SK-N-SH treated with all-trans-retinoic acid at 6 μM for 48 hours (cell line): ENCODE measurements at regions not wholly inside any gene's neighbourhood (a gene's known extent, or its start where the extent isn't known, plus 50 kb on each side); places are given as distances from the start of the nearest gene placed in this dataset.

ENCODE experiments used
- ARNTL ChIP-seq: fragments of 450-650 bp; formaldehyde crosslinking; IDR thresholded peaks from 2 replicates; pipeline ENCODE4 v1.5.0; 2020; ENCODE audit warnings: low read depth, mild to moderate bottlenecking, moderate library complexity, borderline replicate concordance
- ESRRG ChIP-seq: fragments of 250-450 bp; sonication (Bioruptor Pico); IDR thresholded peaks from 2 replicates; pipeline ENCODE4 v1.6.1; 2021; ENCODE audit warnings: mild to moderate bottlenecking
- GLIS3 ChIP-seq: fragments of 250-450 bp; sonication (Bioruptor Pico); IDR thresholded peaks from 2 replicates; pipeline ENCODE4 v1.5.0; 2020; ENCODE audit warnings: mild to moderate bottlenecking, moderate library complexity
- POU6F1 ChIP-seq: fragments of 250-450 bp; sonication (Bioruptor Pico); IDR thresholded peaks from 2 replicates; pipeline ENCODE4 v1.8.0; 2021; ENCODE audit warnings: low read depth, mild to moderate bottlenecking, moderate library complexity, borderline replicate concordance
- TCF4 ChIP-seq: fragments of 250-450 bp; sonication (Bioruptor Pico); IDR thresholded peaks from 2 replicates; pipeline ENCODE4 v1.8.0; 2021; ENCODE audit warnings: mild to moderate bottlenecking, moderate library complexity, borderline replicate concordance
- ZFP3 ChIP-seq: fragments of 250-450 bp; sonication (Bioruptor Pico); IDR thresholded peaks from 2 replicates; pipeline ENCODE4 v1.5.0; 2020; ENCODE audit warnings: mild to moderate bottlenecking, moderate library complexity
- ZFP30 ChIP-seq: fragments of 450-650 bp; formaldehyde crosslinking; IDR thresholded peaks from 2 replicates; pipeline ENCODE4 v1.5.0; 2022; ENCODE audit warnings: mild to moderate bottlenecking, moderate library complexity
- ZNF565 ChIP-seq: fragments of 450-650 bp; formaldehyde crosslinking; conservative IDR thresholded peaks from 2 replicates; pipeline ENCODE4 v1.5.0; 2020; ENCODE audit warnings: low read depth, mild to moderate bottlenecking, moderate library complexity

DNA sequence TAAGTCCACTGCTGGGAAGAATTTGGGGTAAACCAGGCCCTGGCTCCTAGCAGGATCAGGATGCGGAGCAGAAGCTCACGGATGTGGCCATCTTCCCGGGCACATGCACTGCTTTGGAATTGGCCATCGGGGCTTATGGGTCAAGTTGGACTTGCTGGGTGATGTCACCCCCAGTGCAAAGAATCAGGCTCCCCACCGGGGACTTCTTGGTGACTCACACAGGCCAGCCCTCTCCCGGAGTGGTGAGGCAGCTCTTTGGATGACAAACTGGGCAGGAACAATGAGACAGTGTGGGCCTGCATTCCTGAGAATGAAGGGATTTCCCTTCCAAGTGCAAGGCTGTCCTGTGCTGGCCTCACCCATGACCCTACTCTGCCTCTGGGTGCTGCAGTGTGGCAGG, 128.8 kb upstream of the ANO1 start:
- TF ChIP-seq ZFP3 = no peak
- TF ChIP-seq GLIS3 = no peak
- TF ChIP-seq POU6F1 = no peak
- no peak for TF ChIP-seq ESRRG (CRISPR knock-in tag)
- TF ChIP-seq ARNTL (CRISPR knock-in tag) = no peak
- TF ChIP-seq TCF4 (CRISPR knock-in tag) = no peak
- TF ChIP-seq ZFP30 (CRISPR knock-in tag) = no peak
- no peak for TF ChIP-seq ZNF565 (CRISPR knock-in tag)
